ENCODE measurements at regions not wholly inside any gene's neighbourhood (a gene's known extent, or its start where the extent isn't known, plus 50 kb on each side); places are given as distances from the start of the nearest gene placed in this dataset.

DNA sequence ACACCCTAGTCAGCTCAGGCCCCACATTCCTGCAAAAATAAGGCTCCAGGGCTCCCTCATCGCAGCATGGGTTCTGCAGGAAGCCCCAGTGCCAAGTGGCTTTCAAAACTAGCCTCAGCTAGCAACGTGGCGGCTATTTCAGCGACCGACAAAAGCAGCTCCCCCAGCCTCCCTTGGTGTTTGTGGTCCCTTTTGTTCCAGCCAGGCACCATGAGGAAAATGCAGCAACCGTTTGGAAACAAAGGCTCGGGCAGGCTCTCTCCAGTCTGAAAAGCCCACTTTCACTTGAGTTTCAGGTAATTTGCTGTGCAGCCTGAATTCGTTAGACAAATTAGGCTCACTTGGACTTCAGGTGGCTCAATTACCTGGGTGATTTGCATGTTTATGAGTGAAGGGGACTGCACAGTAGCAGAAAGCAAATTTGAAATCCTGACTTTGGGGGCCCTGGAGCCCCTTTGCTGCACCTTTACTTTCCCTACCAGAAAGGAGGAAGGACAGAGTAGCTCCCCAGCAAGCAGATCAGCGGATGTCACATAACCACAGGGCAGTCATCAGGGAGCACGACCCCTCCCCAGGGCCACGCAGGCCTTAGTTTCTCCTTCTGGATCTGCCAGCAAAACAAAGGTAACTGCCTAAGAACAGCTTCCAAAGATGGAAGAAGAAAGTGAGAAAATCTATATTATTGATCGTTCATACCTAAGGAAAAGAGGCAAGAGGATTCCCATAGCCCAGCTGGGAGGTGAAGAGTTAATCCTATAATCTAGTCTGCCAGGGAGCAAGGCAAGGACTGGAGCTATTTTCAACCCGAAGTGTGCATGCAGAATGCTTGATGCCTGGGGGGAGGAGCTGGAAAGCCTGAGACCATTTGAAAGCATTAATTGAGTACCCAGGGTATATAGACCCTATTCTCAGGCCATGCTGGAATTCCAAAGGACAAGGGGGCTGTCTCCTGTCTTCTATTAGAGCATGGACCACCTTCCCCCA lies 143.1 kb upstream of the SDK2 start:
- DNase-seq: peak; percentile 89

GRCh38 chr17:73788111-73788510 lies 143.9 kb upstream of the SDK2 start:
- peak; percentile 84 for DNase-seq

DNA sequence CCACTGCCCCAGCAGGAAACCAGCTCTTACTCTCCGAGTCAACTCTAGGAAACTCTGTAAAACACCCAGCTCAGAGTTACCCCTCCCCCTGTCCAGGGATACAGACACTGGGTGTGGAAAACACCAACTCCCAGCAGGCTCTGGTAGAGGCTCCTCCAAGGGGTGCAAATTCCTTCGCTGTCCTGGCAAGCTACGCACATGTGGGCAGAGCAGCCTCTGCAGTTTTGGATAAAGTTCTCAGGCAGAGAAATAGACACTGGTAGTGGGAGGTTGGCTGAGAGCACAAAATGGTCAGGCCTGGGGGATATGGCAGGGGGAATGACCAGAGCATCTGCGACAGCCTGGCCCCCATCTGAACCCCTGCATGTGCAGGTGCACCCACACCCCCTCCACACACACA lies 146.9 kb upstream of the SDK2 start:
- no peak for DNase-seq

DNA sequence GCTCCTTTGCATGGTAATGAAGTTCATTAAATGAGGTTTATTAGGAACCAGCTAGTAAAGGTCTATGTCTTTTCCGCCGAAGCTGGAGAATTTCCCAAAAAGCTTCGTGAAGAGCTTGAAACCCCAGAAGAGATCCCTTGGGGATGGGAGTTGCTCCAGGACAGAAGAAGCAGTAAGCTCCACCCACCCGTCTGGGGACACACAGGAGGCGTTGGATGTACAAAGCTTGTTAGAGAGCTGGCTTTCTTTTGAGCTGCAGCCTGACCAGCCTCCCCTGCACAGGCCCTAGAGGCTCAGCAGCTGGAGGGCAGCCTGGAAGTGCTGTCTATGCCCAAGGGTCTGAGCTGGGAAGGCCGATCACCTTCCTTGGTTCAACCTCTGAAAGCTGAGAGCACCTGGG lies 147.4 kb upstream of the SDK2 start:
- peak; percentile 35 for DNase-seq

DNA sequence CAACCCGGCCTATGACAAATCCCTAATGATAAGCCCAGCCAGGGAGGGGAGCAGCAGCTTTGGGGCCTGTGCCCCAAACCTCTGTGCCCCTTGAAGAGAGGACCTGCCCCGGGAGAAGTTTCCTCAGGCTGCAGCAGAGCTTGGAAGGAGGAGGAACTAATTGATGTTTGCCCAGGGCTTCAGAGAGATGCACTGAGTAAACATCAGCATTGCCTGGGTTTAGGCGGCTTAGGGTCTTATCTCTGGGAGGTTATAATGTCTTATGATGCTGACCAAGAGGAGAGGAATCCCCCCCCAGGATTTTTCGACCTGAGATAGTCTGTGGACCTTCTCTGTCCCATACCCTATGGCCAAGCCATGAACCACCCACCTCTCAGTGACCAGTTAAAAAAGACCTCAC lies 148.7 kb upstream of the SDK2 start:
- DNase-seq: no peak

DNA sequence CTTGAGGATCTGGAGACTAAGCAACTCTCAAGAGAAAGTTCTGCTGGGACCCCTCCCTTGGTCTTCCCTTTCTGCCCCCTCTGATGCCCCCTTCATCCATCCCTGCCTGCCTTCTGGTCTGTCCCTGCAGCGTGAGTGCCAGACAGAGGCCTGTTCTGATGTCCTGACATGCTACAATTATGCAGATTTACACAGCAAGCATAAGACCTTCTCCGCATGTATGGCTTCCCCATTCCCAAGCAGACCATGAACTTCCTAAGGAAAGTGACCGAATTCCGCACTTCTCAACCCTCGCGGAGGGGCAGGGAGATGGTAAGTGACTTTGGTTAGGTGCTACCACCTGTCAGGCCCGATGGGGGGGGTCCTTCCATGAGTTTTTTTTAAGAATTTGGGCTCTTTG lies 150.1 kb upstream of the SDK2 start:
- DNase-seq: no peak

- no peak for DNase-seq
Observed at GRCh38 chr17:73795730-73796129, 151.5 kb upstream of the SDK2 start.

GRCh38 chr17:73797594-73798110 lies 153.4 kb upstream of the SDK2 start:
- no peak for DNase-seq

GRCh38 chr17:73798111-73798748 lies 154.0 kb upstream of the SDK2 start:
- DNase-seq: no peak

- DNase-seq: no peak
Observed at GRCh38 chr17:73799096-73799495, 154.9 kb upstream of the SDK2 start.

- no peak for DNase-seq
Observed at GRCh38 chr17:73799781-73800627, 155.8 kb upstream of the SDK2 start.

DNA sequence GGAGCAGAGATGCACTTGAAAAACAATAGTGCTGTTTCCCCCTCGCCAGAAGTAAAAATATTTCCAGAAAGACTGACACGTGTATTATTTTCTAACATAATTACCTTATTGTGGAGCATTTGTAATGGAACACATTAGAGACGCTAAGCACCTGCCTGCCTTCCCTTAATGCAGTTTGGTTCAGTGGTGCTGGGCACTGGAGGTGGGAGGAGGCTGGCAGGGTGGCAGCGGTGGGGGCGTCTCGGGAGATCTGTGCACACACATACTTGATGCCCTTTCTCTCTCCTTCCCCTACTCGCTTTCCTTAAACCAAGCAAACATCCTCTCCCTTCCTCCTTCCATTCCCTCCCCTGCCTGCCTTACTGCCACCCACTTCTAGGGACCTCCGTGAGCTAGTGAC lies 156.6 kb upstream of the SDK2 start:
- DNase-seq: peak; percentile 100

DNA sequence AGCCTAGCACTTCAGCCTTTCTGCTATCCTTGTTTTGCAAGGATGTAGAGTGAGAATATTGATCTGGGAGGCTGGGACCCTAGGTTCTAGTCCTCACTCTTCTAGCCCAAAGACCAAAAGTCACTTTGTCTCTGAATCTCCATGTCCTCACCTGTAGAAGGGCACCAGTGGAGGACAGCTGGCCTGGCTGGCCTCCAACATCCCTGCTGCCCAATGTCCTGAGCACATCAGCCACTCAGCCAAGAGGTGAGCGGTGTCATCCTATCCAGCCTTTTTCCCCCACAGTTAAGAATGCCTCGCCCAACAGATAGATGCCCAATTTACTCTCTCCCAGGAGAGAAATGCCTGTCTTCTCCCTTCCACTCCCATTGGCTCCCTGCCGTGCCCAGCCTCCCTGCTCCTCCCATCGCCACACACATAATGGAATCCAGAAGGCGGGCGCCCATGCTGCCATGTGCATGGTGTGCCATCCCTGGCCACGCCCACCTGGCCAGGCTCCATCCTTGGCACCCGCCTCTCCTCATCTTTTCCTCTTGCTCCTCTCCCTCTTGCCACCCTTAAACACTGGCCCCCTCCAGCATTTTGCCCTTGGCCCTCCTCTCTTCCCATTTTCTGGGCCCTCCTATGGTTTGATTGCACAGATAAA lies 157.3 kb upstream of the SDK2 start:
- peak; percentile 97 for DNase-seq

- DNase-seq: no peak
Observed at GRCh38 chr17:73802314-73802713, 158.1 kb upstream of the SDK2 start.

DNA sequence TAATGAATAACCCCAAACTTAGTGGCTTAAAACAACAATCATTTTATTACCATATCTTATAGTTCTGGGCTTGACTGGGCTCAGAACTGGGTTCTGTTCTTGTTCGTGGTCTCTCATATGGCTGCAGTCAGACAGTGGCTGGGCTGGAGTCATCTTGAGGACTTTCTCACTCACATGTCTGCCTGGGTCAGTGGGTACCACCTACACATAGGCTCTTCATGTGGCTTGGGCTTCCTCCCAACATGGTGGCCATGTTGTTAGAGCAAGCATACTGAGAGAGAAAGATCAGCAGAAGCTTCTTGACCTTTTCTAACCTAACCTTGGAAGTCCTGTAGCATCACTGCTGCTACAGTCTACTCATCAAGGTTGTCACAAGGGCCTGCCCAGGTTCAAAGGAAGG lies 158.6 kb upstream of the SDK2 start:
- DNase-seq: no peak

- peak; percentile 96 for DNase-seq
Observed at GRCh38 chr17:73803964-73804435, 159.8 kb upstream of the SDK2 start.

GRCh38 chr17:73806768-73807167 lies 162.5 kb upstream of the SDK2 start:
- no peak for DNase-seq

- no peak for DNase-seq
Observed at GRCh38 chr17:73813201-73813600, 169.0 kb upstream of the SDK2 start.

GRCh38 chr17:73814075-73814474 lies 169.8 kb upstream of the SDK2 start:
- DNase-seq: peak; percentile 96

DNA sequence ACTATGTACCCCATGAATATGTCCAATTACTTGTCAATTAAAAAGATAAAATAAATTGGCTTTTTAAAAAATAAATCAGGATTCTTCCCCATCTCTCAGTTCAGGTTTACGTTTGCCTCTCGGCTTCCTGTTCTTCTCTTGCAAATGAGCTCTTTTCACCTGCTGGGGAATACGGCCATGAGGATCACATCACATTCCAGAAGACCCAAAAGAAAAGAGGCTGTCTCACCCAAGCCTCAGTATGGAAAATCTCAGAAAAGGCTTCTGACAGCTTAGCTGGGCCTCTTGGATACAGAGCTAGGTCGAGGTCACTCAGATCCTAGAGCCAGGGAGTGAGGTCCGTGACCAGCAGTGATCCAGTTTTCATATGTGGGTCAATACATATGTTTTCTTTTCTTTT lies 171.2 kb upstream of the SDK2 start:
- DNase-seq: no peak

DNA sequence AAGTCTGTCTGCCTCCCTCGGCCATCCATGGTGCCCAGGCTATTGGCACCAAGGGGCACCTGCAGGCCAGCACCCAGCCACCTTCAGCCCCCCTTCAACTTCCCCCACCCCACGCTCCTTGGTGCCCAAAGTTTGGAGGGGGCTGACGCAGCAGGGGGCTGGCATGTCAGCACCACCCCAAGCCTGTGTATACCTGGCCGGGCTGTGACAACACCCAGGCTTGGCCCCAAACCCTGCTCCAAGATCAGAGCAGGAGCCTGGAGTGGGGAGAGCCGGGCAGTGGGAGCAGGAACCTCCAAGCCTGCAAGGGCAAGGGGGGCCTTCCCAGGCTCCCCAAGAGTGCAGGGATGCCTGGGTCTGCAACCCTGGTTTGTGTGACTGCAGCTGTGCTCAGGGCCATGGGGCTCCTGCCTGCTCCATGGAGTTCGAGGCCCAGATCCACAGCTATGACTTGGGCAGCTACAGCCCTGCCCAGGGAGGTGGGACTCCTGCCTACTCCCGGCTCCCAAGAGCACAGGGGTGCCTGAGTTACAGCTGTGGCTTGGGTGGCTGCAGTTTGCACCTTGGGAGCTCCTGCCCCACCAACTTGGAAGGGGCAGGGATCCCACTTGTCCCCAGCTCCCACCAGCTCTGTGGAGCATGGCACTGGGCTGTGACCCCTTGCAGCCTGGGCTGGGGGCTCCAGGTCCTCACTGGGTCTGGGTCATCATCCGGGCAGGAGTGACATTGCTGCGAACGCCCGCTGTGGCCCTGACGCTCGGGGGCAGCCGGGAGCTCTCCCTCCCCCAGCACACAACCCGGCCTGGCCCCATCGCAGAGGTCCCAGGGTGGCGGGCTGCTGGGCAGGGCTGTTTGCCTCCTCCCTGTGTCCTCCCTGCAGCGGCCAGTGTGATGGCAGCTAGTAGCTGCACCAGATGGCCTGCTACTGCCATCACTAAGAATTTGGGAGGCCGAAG lies 175.5 kb upstream of the SDK2 start:
- no peak for DNase-seq

Data from NCI-H1436 treated with DMSO at 0.1 percent for 48 hours (cell line).